Glomerular endothelial cell (primary cell): ENCODE measurements at regions not wholly inside any gene's neighbourhood (a gene's known extent, or its start where the extent isn't known, plus 50 kb on each side); places are given as distances from the start of the nearest gene placed in this dataset.

ENCODE experiments used
- DNase-seq: peaks from one replicate; pipeline ENCODE4 v3.0.0-alpha.2; 2011; ENCODE audit warnings: low read depth, low spot score; ENCODE audit errors: extremely low read depth

GRCh38 chr7:12741951-12742575, 54.6 kb downstream of the ARL4A start:
- DNase-seq: no peak

GRCh38 chr7:12746211-12746610, 58.8 kb downstream of the ARL4A start:
- DNase-seq: no peak

GRCh38 chr7:12747687-12748306, 60.4 kb downstream of the ARL4A start:
- DNase-seq: no peak

GRCh38 chr7:12749069-12749468, 61.6 kb downstream of the ARL4A start:
- no peak for DNase-seq

- DNase-seq: no peak
Observed at GRCh38 chr7:12749746-12750145, 62.3 kb downstream of the ARL4A start.

- no peak for DNase-seq
Observed at GRCh38 chr7:12751764-12752163, 64.3 kb downstream of the ARL4A start.

- DNase-seq: no peak
Observed at GRCh38 chr7:12754179-12754578, 66.7 kb downstream of the ARL4A start.

GRCh38 chr7:12756821-12757220, 69.4 kb downstream of the ARL4A start:
- no peak for DNase-seq

GRCh38 chr7:12757443-12757842, 70.0 kb downstream of the ARL4A start:
- no peak for DNase-seq

- peak; percentile 52 for DNase-seq
Observed at GRCh38 chr7:12759151-12759550, 71.7 kb downstream of the ARL4A start.

- DNase-seq: no peak
Observed at GRCh38 chr7:12761111-12761510, 73.7 kb downstream of the ARL4A start.

- DNase-seq: peak; percentile 67
Observed at GRCh38 chr7:12761691-12762090, 74.3 kb downstream of the ARL4A start.

GRCh38 chr7:12764458-12764891, 77.0 kb downstream of the ARL4A start:
- no peak for DNase-seq

GRCh38 chr7:12765431-12766100, 78.1 kb downstream of the ARL4A start:
- no peak for DNase-seq

GRCh38 chr7:12766416-12766815, 79.0 kb downstream of the ARL4A start:
- DNase-seq: no peak

- no peak for DNase-seq
Observed at GRCh38 chr7:12768948-12769347, 81.5 kb downstream of the ARL4A start.

GRCh38 chr7:12769444-12769843, 82.0 kb downstream of the ARL4A start:
- DNase-seq: no peak

- DNase-seq: no peak
Observed at GRCh38 chr7:12770227-12770975, 83.0 kb downstream of the ARL4A start.

GRCh38 chr7:12771378-12771877, 84.0 kb downstream of the ARL4A start:
- peak; percentile 81 for DNase-seq

- DNase-seq: no peak
Observed at GRCh38 chr7:12772768-12773167, 85.3 kb downstream of the ARL4A start.

- no peak for DNase-seq
Observed at GRCh38 chr7:12777257-12777656, 89.8 kb downstream of the ARL4A start.
